Smooth muscle cell (in vitro differentiated cells): ENCODE measurements at regions not wholly inside any gene's neighbourhood (a gene's known extent, or its start where the extent isn't known, plus 50 kb on each side); places are given as distances from the start of the nearest gene placed in this dataset.

Experiments used
- DNase-seq: peaks from one replicate; lab custom pipeline; 2025; ENCODE audit not compliant: unreplicated experiment; lab: John Stamatoyannopoulos, UW
- H2AFZ ChIP-seq: fragments of 200-600 bp; sonication (generic); 2 replicates; pipeline ENCODE4 v1.6.0; 2016; ENCODE audit warnings: antibody characterized with exemption, low read depth, mild to moderate bottlenecking
- H3F3A ChIP-seq: fragments of 200-600 bp; sonication (generic); 2 replicates; pipeline ENCODE4 v1.6.0; 2017; ENCODE audit warnings: antibody characterized with exemption, low read depth
- H3K27ac ChIP-seq: fragments of 200-600 bp; sonication (generic); 2 replicates; pipeline ENCODE4 v1.5.1; 2016; ENCODE audit warnings: low read depth, mild to moderate bottlenecking
- H3K27me3 ChIP-seq: fragments of 200-600 bp; sonication (generic); 2 replicates; pipeline ENCODE4 v1.6.1; 2016; ENCODE audit warnings: low read depth, mild to moderate bottlenecking
- H3K36me3 ChIP-seq: fragments of 200-600 bp; sonication (generic); 2 replicates; pipeline ENCODE4 v1.5.1; 2016; ENCODE audit warnings: low read depth
- H3K4me1 ChIP-seq: fragments of 200-600 bp; sonication (generic); 2 replicates; pipeline ENCODE4 v1.5.1; 2016; ENCODE audit warnings: low read depth
- H3K4me2 ChIP-seq: fragments of 200-600 bp; sonication (generic); 2 replicates; pipeline ENCODE4 v1.6.0; 2016; ENCODE audit warnings: mild to moderate bottlenecking
- H3K4me3 ChIP-seq: fragments of 200-600 bp; sonication (generic); 2 replicates; pipeline ENCODE4 v1.5.1; 2016; ENCODE audit warnings: mild to moderate bottlenecking
- H3K79me2 ChIP-seq: fragments of 200-600 bp; sonication (generic); 2 replicates; pipeline ENCODE4 v1.6.0; 2016; ENCODE audit warnings: low read depth, mild to moderate bottlenecking
- H3K9ac ChIP-seq: fragments of 200-600 bp; sonication (generic); 2 replicates; pipeline ENCODE4 v1.6.0; 2016; ENCODE audit warnings: low read depth
- H3K9me3 ChIP-seq: fragments of 200-600 bp; sonication (generic); replicated peaks from 2 replicates; pipeline ENCODE4 v1.5.1; 2016; ENCODE audit warnings: low read depth
- H4K20me1 ChIP-seq: fragments of 200-600 bp; sonication (generic); 2 replicates; pipeline ENCODE4 v1.6.0; 2016; ENCODE audit warnings: low read depth
- WGBS: methylation state at CpG from one replicate; pipeline ENCODE4 v1.1.7; 2016; ENCODE audit warnings: low lambda C conversion rate; 5-methylcytosine and 5-hydroxymethylcytosine counted together
- TF ChIP-seq, protein P1 (sequence below): fragments of 200-600 bp; sonication (generic); IDR thresholded peaks from 2 replicates; pipeline ENCODE4 v1.5.1; 2017; ENCODE audit warnings: borderline replicate concordance, mild to moderate bottlenecking, antibody characterized with exemption; ENCODE audit not compliant: insufficient read depth, poor library complexity, severe bottlenecking

DNA sequence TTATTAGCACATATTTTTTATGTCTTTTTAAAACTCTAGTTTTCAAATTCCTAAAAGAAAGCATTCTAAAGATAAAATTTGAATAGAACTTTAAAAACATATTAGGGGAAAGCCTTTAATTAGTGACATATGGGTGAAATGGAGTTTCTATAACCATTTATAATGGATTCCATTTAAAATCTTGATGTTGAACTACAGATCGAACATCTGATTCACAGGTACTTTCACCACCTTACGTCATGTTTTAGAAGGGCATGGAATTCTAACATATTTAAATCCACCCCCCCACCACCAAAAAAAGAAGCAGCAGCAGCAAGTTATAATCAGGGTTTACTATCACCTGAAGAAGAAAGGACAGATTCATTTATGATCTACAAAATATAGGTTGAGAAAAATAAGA is 298.4 kb downstream of the SMOC2 start:
- no peaks in the 10 kb centered on the region for H4K20me1 ChIP-seq
- H3K4me1 ChIP-seq: no peaks in the 10 kb centered on the region
- no peak overlapping the region for H3K9ac ChIP-seq
- no peak for DNase-seq
- TF ChIP-seq, protein P1, sequence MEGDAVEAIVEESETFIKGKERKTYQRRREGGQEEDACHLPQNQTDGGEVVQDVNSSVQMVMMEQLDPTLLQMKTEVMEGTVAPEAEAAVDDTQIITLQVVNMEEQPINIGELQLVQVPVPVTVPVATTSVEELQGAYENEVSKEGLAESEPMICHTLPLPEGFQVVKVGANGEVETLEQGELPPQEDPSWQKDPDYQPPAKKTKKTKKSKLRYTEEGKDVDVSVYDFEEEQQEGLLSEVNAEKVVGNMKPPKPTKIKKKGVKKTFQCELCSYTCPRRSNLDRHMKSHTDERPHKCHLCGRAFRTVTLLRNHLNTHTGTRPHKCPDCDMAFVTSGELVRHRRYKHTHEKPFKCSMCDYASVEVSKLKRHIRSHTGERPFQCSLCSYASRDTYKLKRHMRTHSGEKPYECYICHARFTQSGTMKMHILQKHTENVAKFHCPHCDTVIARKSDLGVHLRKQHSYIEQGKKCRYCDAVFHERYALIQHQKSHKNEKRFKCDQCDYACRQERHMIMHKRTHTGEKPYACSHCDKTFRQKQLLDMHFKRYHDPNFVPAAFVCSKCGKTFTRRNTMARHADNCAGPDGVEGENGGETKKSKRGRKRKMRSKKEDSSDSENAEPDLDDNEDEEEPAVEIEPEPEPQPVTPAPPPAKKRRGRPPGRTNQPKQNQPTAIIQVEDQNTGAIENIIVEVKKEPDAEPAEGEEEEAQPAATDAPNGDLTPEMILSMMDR: no peak
- H3K36me3 ChIP-seq: no peaks in the 10 kb centered on the region
- no peak overlapping the region for H2AFZ ChIP-seq
- no peak overlapping the region for H3K27ac ChIP-seq
- H3K4me3 ChIP-seq: no peak overlapping the region
- peaks cover 3% of the 10 kb centered on the region for H3K9me3 ChIP-seq
- H3K27me3 ChIP-seq: no peaks in the 10 kb centered on the region
- no peaks in the 10 kb centered on the region for H3K79me2 ChIP-seq
- no peaks in the 10 kb centered on the region for H3F3A ChIP-seq
- no peak overlapping the region for H3K4me2 ChIP-seq
- WGBS: 96% methylated on average over 2 of the region's 2 CpGs

GRCh38 chr6:168737481-168737880 is 296.5 kb downstream of the SMOC2 start:
- Histone ChIP-seq H2AFZ (no peak overlapping the region), H3K4me3 (no peak overlapping the region), H3K4me1 (no peaks in the 10 kb centered on the region), H4K20me1 (no peaks in the 10 kb centered on the region), H3K4me2 (no peak overlapping the region), H3K27me3 (no peaks in the 10 kb centered on the region), H3F3A (no peaks in the 10 kb centered on the region), H3K27ac (no peak overlapping the region), H3K36me3 (no peaks in the 10 kb centered on the region), H3K9ac (no peak overlapping the region), H3K9me3 (peaks cover 3% of the 10 kb centered on the region), H3K79me2 (no peaks in the 10 kb centered on the region)
- no peak for DNase-seq
- TF ChIP-seq, protein P1: no peak
- WGBS: 96% methylated on average over 5 of the region's 5 CpGs

DNA sequence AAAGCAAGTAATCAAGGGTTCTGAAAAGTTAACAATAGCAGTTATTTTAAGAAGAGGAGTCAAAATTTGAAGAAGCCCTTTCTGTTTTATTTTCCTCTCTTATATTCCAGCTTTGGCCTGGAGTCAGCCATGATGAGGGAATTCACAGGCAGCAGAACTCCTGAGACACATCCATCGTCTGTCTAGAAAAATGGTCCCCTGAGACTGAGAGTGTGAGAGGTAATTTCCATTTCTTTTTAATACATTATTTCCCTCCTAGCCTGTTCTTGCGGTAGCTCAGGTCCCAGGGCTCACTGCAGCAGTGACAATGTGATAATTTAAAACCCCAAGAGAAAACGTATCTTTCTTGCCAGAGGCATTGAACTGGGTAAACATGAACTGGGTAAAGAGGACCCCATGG is 296.0 kb downstream of the SMOC2 start:
- DNase-seq: no peak
- no peak overlapping the region for H3K27ac ChIP-seq
- no peaks in the 10 kb centered on the region for H3K36me3 ChIP-seq
- H3K4me1 ChIP-seq: no peaks in the 10 kb centered on the region
- no peaks in the 10 kb centered on the region for H3K79me2 ChIP-seq
- TF ChIP-seq, protein P1: no peak
- H3F3A ChIP-seq: no peaks in the 10 kb centered on the region
- no peak overlapping the region for H3K4me2 ChIP-seq
- no peaks in the 10 kb centered on the region for H3K27me3 ChIP-seq
- H4K20me1 ChIP-seq: no peaks in the 10 kb centered on the region
- no peak overlapping the region for H3K9ac ChIP-seq
- no peak overlapping the region for H2AFZ ChIP-seq
- peaks cover 3% of the 10 kb centered on the region for H3K9me3 ChIP-seq
- whole genome bisulfite sequencing: 94% methylated on average over 3 of the region's 3 CpGs
- no peak overlapping the region for H3K4me3 ChIP-seq

DNA sequence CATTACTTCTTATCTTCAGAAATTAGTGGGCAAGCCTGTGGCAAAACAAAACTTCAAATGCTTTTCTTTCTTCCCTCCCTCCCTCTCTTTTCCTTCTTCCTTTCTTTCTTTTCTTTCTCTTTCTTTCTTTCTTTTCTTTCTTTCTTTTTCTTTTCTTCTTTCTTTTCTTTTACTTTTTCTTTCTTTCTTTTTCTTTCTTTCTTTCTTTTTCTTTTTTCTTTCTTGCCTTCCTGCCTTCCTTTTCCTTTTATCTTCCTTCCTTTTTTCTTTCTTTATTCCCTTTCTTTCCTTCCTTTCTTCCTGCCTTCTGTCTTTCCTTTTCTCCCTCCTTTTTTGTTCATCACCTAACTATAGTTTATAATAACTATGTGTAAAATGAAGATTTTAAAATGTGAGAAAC is 295.1 kb downstream of the SMOC2 start:
- H3K4me2 ChIP-seq: no peak overlapping the region
- no peaks in the 10 kb centered on the region for H3K36me3 ChIP-seq
- no peak overlapping the region for H3K4me3 ChIP-seq
- no peak overlapping the region for H2AFZ ChIP-seq
- no peak for DNase-seq
- no peaks in the 10 kb centered on the region for H3K4me1 ChIP-seq
- H3K27ac ChIP-seq: no peak overlapping the region
- H3F3A ChIP-seq: no peaks in the 10 kb centered on the region
- no peaks in the 10 kb centered on the region for H4K20me1 ChIP-seq
- no peak overlapping the region for H3K9ac ChIP-seq
- peaks cover 3% of the 10 kb centered on the region for H3K9me3 ChIP-seq
- H3K79me2 ChIP-seq: no peaks in the 10 kb centered on the region
- TF ChIP-seq, protein P1: no peak
- H3K27me3 ChIP-seq: no peaks in the 10 kb centered on the region
